Mesenchymal stem cell (in vitro differentiated cells and primary cell): ENCODE measurements at regions not wholly inside any gene's neighbourhood (a gene's known extent, or its start where the extent isn't known, plus 50 kb on each side); places are given as distances from the start of the nearest gene placed in this dataset.

ENCODE experiments used
- DNase-seq: peaks from one replicate; pipeline ENCODE4 v3.0.0-alpha.2; 2013
- H2AFZ ChIP-seq: one replicate; pipeline ENCODE4 v1.6.1; 2013; ENCODE audit warnings: low read depth, mild to moderate bottlenecking, control low read depth, inconsistent platforms, low read length, moderate library complexity
- H2AK5ac ChIP-seq: 2 replicates; pipeline ENCODE4 v1.6.1; 2013; ENCODE audit warnings: low read length, moderate library complexity, mild to moderate bottlenecking, inconsistent platforms; ENCODE audit not compliant: severe bottlenecking
- H2BK120ac ChIP-seq: one replicate; pipeline ENCODE4 v1.6.1; 2013; ENCODE audit warnings: low read depth, mild to moderate bottlenecking, inconsistent platforms, low read length, moderate library complexity
- H2BK12ac ChIP-seq, 2 experiments: one replicate each; pipeline ENCODE4 v1.6.1; 2013; ENCODE audit warnings: inconsistent platforms in 2 of 2, low read length in 2 of 2, mild to moderate bottlenecking in 2 of 2, moderate library complexity in 2 of 2, control low read depth in 1 of 2
- H2BK15ac ChIP-seq: one replicate; pipeline ENCODE4 v1.6.1; 2013; ENCODE audit warnings: mild to moderate bottlenecking, low read depth, inconsistent platforms; ENCODE audit not compliant: poor library complexity, severe bottlenecking
- H2BK5ac ChIP-seq: 2 replicates; pipeline ENCODE4 v1.6.1; 2013; ENCODE audit warnings: low read depth, mild to moderate bottlenecking, low read length, control low read depth, inconsistent platforms; ENCODE audit not compliant: poor library complexity, severe bottlenecking
- H3K14ac ChIP-seq, 2 experiments: one replicate each; pipeline ENCODE4 v1.6.1; 2013; ENCODE audit warnings: inconsistent platforms in 2 of 2, low read length in 2 of 2, control low read depth in 1 of 2, mild to moderate bottlenecking in 1 of 2, moderate library complexity in 1 of 2
- H3K18ac ChIP-seq, 2 experiments: one replicate each; pipeline ENCODE4 v1.6.1; 2013; ENCODE audit warnings: inconsistent platforms in 2 of 2, low read length in 2 of 2, control low read depth in 1 of 2, low read depth in 1 of 2, mild to moderate bottlenecking in 1 of 2
- H3K23ac ChIP-seq, 2 experiments: one replicate each; pipeline ENCODE4 v1.6.1; 2013; ENCODE audit warnings: inconsistent platforms in 2 of 2, low read length in 2 of 2, mild to moderate bottlenecking in 2 of 2, moderate library complexity in 2 of 2, control low read depth in 1 of 2
- H3K27ac ChIP-seq: 2 replicates; pipeline ENCODE4 v1.5.1; 2013; ENCODE audit warnings: mild to moderate bottlenecking, moderate library complexity, low read length, control low read depth, inconsistent platforms; ENCODE audit not compliant: poor library complexity, severe bottlenecking
- H3K27me3 ChIP-seq, 2 experiments: 2 replicates each; pipeline versions ENCODE4 v1.6.1 to v1.7.0; 2013; ENCODE audit warnings: low read length in 2 of 2, mild to moderate bottlenecking in 2 of 2, moderate library complexity in 2 of 2, control low read depth in 1 of 2, inconsistent platforms in 1 of 2; ENCODE audit not compliant: control insufficient read depth in 1 of 2, insufficient read depth in 1 of 2
- H3K36me3 ChIP-seq, 2 experiments: 2 replicates each; pipeline versions ENCODE4 v1.6.1 to v1.7.0; 2013; ENCODE audit warnings: low read length in 2 of 2, control low read depth in 1 of 2, inconsistent platforms in 1 of 2, low read depth in 1 of 2, mild to moderate bottlenecking in 1 of 2; ENCODE audit not compliant: insufficient read depth in 2 of 2, control insufficient read depth in 1 of 2
- H3K4ac ChIP-seq, 2 experiments: one replicate each; pipeline ENCODE4 v1.6.1; 2013; ENCODE audit warnings: inconsistent platforms in 2 of 2, low read length in 2 of 2, mild to moderate bottlenecking in 2 of 2, moderate library complexity in 2 of 2, control low read depth in 1 of 2, low read depth in 1 of 2
- H3K4me1 ChIP-seq: 2 replicates; pipeline ENCODE4 v1.6.1; 2013; ENCODE audit warnings: low read depth, low read length, control low read depth; ENCODE audit not compliant: control insufficient read depth, insufficient read depth
- H3K4me2 ChIP-seq: 2 replicates; pipeline ENCODE4 v1.6.1; 2013; ENCODE audit warnings: low read length, mild to moderate bottlenecking, inconsistent platforms; ENCODE audit not compliant: poor library complexity, severe bottlenecking
- H3K4me3 ChIP-seq, 2 experiments: 2 replicates each; pipeline versions ENCODE4 v1.5.1 to v1.7.0; 2013; ENCODE audit warnings: low read length in 2 of 2, mild to moderate bottlenecking in 2 of 2, control low read depth in 1 of 2, low read depth in 1 of 2; ENCODE audit not compliant: insufficient read depth in 1 of 2
- H3K79me1 ChIP-seq: replicated peaks from 2 replicates; pipeline ENCODE4 v1.6.1; 2013; ENCODE audit warnings: mild to moderate bottlenecking, control low read depth, low read length, inconsistent platforms; ENCODE audit not compliant: poor library complexity, severe bottlenecking
- H3K9ac ChIP-seq: 2 replicates; pipeline ENCODE4 v1.7.0; 2013; ENCODE audit warnings: mild to moderate bottlenecking, low read length, moderate library complexity
- H3K9me3 ChIP-seq: 2 replicates; pipeline ENCODE4 v1.7.0; 2013; ENCODE audit warnings: mild to moderate bottlenecking, low read length; ENCODE audit not compliant: control insufficient read depth
- H4K8ac ChIP-seq: one replicate; pipeline ENCODE4 v1.6.1; 2013; ENCODE audit warnings: inconsistent platforms, mild to moderate bottlenecking, low read length, moderate library complexity
- H4K91ac ChIP-seq: one replicate; pipeline ENCODE4 v1.6.1; 2013; ENCODE audit warnings: mild to moderate bottlenecking, low read length, inconsistent platforms
- WGBS: methylation state at CpG from one replicate; pipeline ENCODE4 v1.1.7; 2013; ENCODE audit warnings: mixed read lengths; 5-methylcytosine and 5-hydroxymethylcytosine counted together

GRCh38 chr1:36703526-36704208, 221.0 kb upstream of the CSF3R start:
- Histone ChIP-seq H3K23ac (no peak overlapping the region), H3K27ac (no peak overlapping the region), H4K91ac (no peak overlapping the region), H2AK5ac (no peak overlapping the region), H3K4me1 (peaks cover 2% of the 10 kb centered on the region), H2BK12ac (no peak overlapping the region), H2BK5ac (no peak overlapping the region), H3K4me3 (no peak overlapping the region), H3K36me3 (no peaks in the 10 kb centered on the region), H3K9ac (no peak overlapping the region), H4K8ac (no peak overlapping the region), H3K4me2 (no peak overlapping the region), H3K79me1 (no peaks in the 10 kb centered on the region), H3K9me3 (no peaks in the 10 kb centered on the region), H2BK120ac (no peak overlapping the region), H2AFZ (peak overlapping the region; percentile 40), H3K4ac (no peak overlapping the region), H3K27me3 (peaks cover 3 to 50% of the 10 kb centered on the region in 2 experiments), H2BK15ac (no peak overlapping the region), H3K18ac (no peak overlapping the region), H3K14ac (no peak overlapping the region)
- WGBS: 23% methylated on average over 18 of the region's 19 CpGs
- DNase-seq: peak; percentile 13

GRCh38 chr1:36702963-36703362, 220.2 kb upstream of the CSF3R start:
- Histone ChIP-seq H3K36me3 (no peaks in the 10 kb centered on the region), H2BK12ac (no peak overlapping the region), H3K18ac (no peak overlapping the region), H4K91ac (no peak overlapping the region), H3K27ac (no peak overlapping the region), H3K79me1 (no peaks in the 10 kb centered on the region), H3K9me3 (no peaks in the 10 kb centered on the region), H2AK5ac (no peak overlapping the region), H2BK15ac (no peak overlapping the region), H3K27me3 (peaks cover 3 to 53% of the 10 kb centered on the region in 2 experiments), H3K4me1 (peaks cover 2% of the 10 kb centered on the region), H3K4ac (no peak overlapping the region), H2BK5ac (no peak overlapping the region), H4K8ac (no peak overlapping the region), H3K9ac (no peak overlapping the region), H3K4me2 (no peak overlapping the region), H3K14ac (no peak overlapping the region), H3K4me3 (no peak overlapping the region), H3K23ac (no peak overlapping the region), H2BK120ac (no peak overlapping the region), H2AFZ (no peak overlapping the region)
- no peak for DNase-seq
- WGBS: 83% methylated on average over 5 of the region's 9 CpGs

- H4K8ac ChIP-seq: no peak overlapping the region
- no peak for DNase-seq
- no peak overlapping the region for H3K18ac ChIP-seq
- H2BK5ac ChIP-seq: no peak overlapping the region
- H2BK120ac ChIP-seq: no peak overlapping the region
- H3K79me1 ChIP-seq: no peaks in the 10 kb centered on the region
- WGBS: 81% methylated on average over 10 of the region's 10 CpGs
- H3K9me3 ChIP-seq: no peaks in the 10 kb centered on the region
- no peak overlapping the region for H3K4ac ChIP-seq
- H3K36me3 ChIP-seq: no peaks in the 10 kb centered on the region
- H3K14ac ChIP-seq: no peak overlapping the region
- H2AK5ac ChIP-seq: no peak overlapping the region
- no peak overlapping the region for H2AFZ ChIP-seq
- no peak overlapping the region for H2BK12ac ChIP-seq
- H3K23ac ChIP-seq: no peak overlapping the region
- peaks cover 3 to 52% of the 10 kb centered on the region in 2 experiments for H3K27me3 ChIP-seq
- H3K27ac ChIP-seq: no peak overlapping the region
- H3K9ac ChIP-seq: no peak overlapping the region
- H3K4me3 ChIP-seq: no peak overlapping the region
- H3K4me2 ChIP-seq: no peak overlapping the region
- H3K4me1 ChIP-seq: peaks cover 2% of the 10 kb centered on the region
- no peak overlapping the region for H4K91ac ChIP-seq
- no peak overlapping the region for H2BK15ac ChIP-seq
Measured at GRCh38 chr1:36699113-36699911, 216.6 kb upstream of the CSF3R start.

- Histone ChIP-seq H4K91ac (no peak overlapping the region), H3K9ac (no peak overlapping the region), H2BK120ac (no peak overlapping the region), H3K18ac (no peak overlapping the region), H2AFZ (no peak overlapping the region), H2BK5ac (no peak overlapping the region), H3K4me2 (no peak overlapping the region), H3K4me3 (no peak overlapping the region), H3K79me1 (no peaks in the 10 kb centered on the region), H3K36me3 (no peaks in the 10 kb centered on the region), H3K23ac (no peak overlapping the region), H3K9me3 (no peaks in the 10 kb centered on the region), H3K14ac (no peak overlapping the region), H3K4ac (no peak overlapping the region), H2AK5ac (no peak overlapping the region), H3K4me1 (no peaks in the 10 kb centered on the region), H2BK12ac (no peak overlapping the region), H3K27ac (no peak overlapping the region), H4K8ac (no peak overlapping the region), H3K27me3 (peaks cover 3 to 51% of the 10 kb centered on the region in 2 experiments), H2BK15ac (no peak overlapping the region)
- 85% methylated on average over 4 of the region's 4 CpGs for WGBS
- no peak for DNase-seq
Measured at GRCh38 chr1:36697836-36698605, 215.3 kb upstream of the CSF3R start.
